Naive thymus-derived CD4-positive, alpha-beta T cell (primary cell): ENCODE measurements at regions not wholly inside any gene's neighbourhood (a gene's known extent, or its start where the extent isn't known, plus 50 kb on each side); places are given as distances from the start of the nearest gene placed in this dataset.

ENCODE experiments used
- ATAC-seq: fragments of 150-1000 bp; cut with Tn5 transposase; 2 replicates; pipeline ENCODE4 v1.10.0; 2021; ENCODE audit warnings: mild to moderate bottlenecking, moderate library complexity
- CTCF ChIA-PET: fragments of 350-600 bp; sonication (Branson Sonifier 250); formaldehyde crosslinking; loops from one replicate; lab custom pipeline; 2021; ENCODE audit warnings: antibody characterized with exemption; lab: Charles Lee
- POLR2A ChIA-PET: fragments of 350-600 bp; sonication (Branson Sonifier 250); formaldehyde crosslinking; loops from one replicate; lab custom pipeline; 2021; ENCODE audit warnings: antibody characterized with exemption, inconsistent platforms; lab: Charles Lee
- DNase-seq, 9 donors: peaks; one replicate each; pipeline versions ENCODE4 v3.0.0 to v3.0.0-alpha.2; 2020 to 2022; ENCODE audit warnings: mixed read lengths in 1 of 9
- H3K27ac ChIP-seq: one replicate; pipeline ENCODE4 v1.7.0; 2013; ENCODE audit warnings: mild to moderate bottlenecking, low read depth, low read length, moderate library complexity
- H3K27me3 ChIP-seq, 2 donors: one replicate each; pipeline ENCODE4 v1.7.0; 2013; ENCODE audit warnings: low read length in 2 of 2, mild to moderate bottlenecking in 2 of 2, moderate library complexity in 2 of 2; ENCODE audit not compliant: control insufficient read depth in 2 of 2, insufficient read depth in 2 of 2
- H3K36me3 ChIP-seq, 3 experiments: 1 replicate in 2 of 3; 2 replicates in 1 of 3; pipeline ENCODE4 v1.7.0; 2013; ENCODE audit warnings: low read length in 3 of 3, mild to moderate bottlenecking in 3 of 3, moderate library complexity in 1 of 3; ENCODE audit not compliant: insufficient read depth in 3 of 3, control insufficient read depth in 2 of 3
- H3K4me1 ChIP-seq, 2 donors: one replicate each; pipeline ENCODE4 v1.7.0; 2013; ENCODE audit warnings: low read length in 2 of 2, mild to moderate bottlenecking in 2 of 2, moderate library complexity in 1 of 2; ENCODE audit not compliant: control insufficient read depth in 2 of 2, insufficient read depth in 2 of 2
- H3K4me3 ChIP-seq: 2 replicates; pipeline ENCODE4 v1.7.0; 2013; ENCODE audit warnings: mild to moderate bottlenecking, low read length
- H3K9me3 ChIP-seq, 3 experiments: 1 replicate in 2 of 3; 2 replicates in 1 of 3; pipeline ENCODE4 v1.7.0; 2013; ENCODE audit warnings: low read length in 3 of 3; ENCODE audit not compliant: control insufficient read depth in 2 of 3
- H3K27ac Mint-ChIP-seq, 9 donors: one replicate each; pipeline ENCODE4 v1.8.0; 2020 to 2022; ENCODE audit warnings: mixed read lengths in 9 of 9, mild to moderate bottlenecking in 8 of 9, moderate library complexity in 5 of 9, inconsistent platforms in 2 of 9
- H3K27me3 Mint-ChIP-seq, 5 donors: one replicate each; pipeline ENCODE4 v1.8.0; 2021 to 2022; ENCODE audit warnings: mixed read lengths in 5 of 5, mild to moderate bottlenecking in 1 of 5
- H3K36me3 Mint-ChIP-seq, 5 donors: one replicate each; pipeline ENCODE4 v1.8.0; 2020 to 2022; ENCODE audit warnings: mixed read lengths in 5 of 5, mild to moderate bottlenecking in 3 of 5, inconsistent platforms in 1 of 5
- H3K4me1 Mint-ChIP-seq, 7 donors: one replicate each; pipeline ENCODE4 v1.8.0; 2020 to 2022; ENCODE audit warnings: mixed read lengths in 7 of 7, mild to moderate bottlenecking in 3 of 7, inconsistent platforms in 1 of 7
- H3K4me3 Mint-ChIP-seq, 10 donors: one replicate each; pipeline ENCODE4 v1.8.0; 2020 to 2022; ENCODE audit warnings: mild to moderate bottlenecking in 10 of 10, mixed read lengths in 10 of 10, moderate library complexity in 6 of 10, inconsistent platforms in 2 of 10
- H3K9me3 Mint-ChIP-seq, 11 donors: one replicate each; pipeline ENCODE4 v1.8.0; 2020 to 2022; ENCODE audit warnings: mixed read lengths in 11 of 11, mild to moderate bottlenecking in 4 of 11, inconsistent platforms in 1 of 11, moderate library complexity in 1 of 11
- intact Hi-C, 2 donors: fragments of 100-400 bp; cut with micrococcal nuclease; formaldehyde crosslinking; loops; one replicate each; pipeline ENCODE4 v1.15.1; 2023

DNA sequence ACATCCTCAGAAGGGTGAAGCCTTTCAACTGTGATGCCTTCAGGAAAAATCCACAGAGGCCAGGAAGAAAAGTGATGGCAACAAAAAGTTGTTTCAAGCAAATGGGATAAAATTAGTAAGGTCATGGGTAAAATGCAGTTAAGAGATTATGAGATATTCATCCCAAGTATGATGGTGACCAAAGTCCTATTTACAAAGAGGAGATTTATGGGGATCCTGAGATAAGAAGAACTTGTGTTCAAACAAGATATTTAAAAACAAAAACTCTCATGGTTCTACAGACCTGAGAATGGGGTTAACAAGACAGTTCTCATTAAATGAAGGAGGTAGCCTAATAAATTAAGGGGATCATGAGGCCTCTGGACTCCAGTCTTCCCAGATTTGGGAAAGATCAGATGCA lies 184.4 kb downstream of the FCRL5 start:
- H3K27ac ChIP-seq: no peak overlapping the region
- no peaks in the 10 kb centered on the region for H3K9me3 ChIP-seq
- Mint-ChIP-seq H3K4me3 (no peak overlapping the region), H3K27ac (no peak overlapping the region), H3K4me1 (no peaks in the 10 kb centered on the region), H3K36me3 (no peaks in the 10 kb centered on the region), H3K9me3 (no peaks in the 10 kb centered on the region), H3K27me3 (peaks cover 0 to 19% (median 15%) of the 10 kb centered on the region in 5 donors)
- intact Hi-C loops: no loop called here
- H3K27me3 ChIP-seq: no peaks in the 10 kb centered on the region
- DNase-seq (no peak), ATAC-seq (no peak)
- no peaks in the 10 kb centered on the region for H3K36me3 ChIP-seq
- no peaks in the 10 kb centered on the region for H3K4me1 ChIP-seq
- CTCF ChIA-PET: no interaction called here
- no peak overlapping the region for H3K4me3 ChIP-seq
- POLR2A ChIA-PET: no interaction called here

DNA sequence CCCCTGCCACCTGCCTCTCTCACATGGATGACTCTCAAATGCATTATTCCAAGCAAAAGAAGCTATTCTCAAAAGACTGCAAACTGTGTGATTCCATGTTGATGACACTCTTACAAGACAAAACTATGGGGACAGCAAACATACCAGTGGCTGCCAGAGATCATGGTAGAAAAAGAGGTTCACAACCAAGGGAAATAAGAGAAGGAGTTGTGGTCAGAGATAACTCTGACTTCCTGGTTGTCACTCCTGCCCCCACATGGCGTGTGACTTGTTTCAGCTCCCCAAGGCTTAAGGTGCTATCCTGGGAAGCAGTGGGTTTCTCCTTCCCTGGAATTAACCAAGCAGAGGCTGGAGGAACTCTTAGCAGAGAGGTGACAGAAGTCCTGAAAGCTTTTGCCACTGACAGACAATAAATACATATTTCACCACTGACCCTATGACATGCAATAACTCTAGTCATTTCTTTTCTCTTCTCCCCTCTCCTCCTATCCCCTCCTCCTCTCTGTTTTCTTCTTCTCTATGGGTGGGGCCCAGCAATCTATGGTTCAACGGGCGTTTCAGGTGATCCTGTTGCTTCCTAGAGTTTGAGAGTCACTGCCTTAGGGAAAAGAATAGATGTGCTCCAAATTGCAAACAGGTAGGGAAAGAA lies 185.1 kb downstream of the FCRL5 start:
- no peaks in the 10 kb centered on the region for H3K9me3 ChIP-seq
- ATAC-seq (no peak), DNase-seq (no peak)
- Mint-ChIP-seq H3K9me3 (no peaks in the 10 kb centered on the region), H3K4me3 (no peak overlapping the region), H3K4me1 (no peaks in the 10 kb centered on the region), H3K27me3 (peaks cover 0 to 16% (median 13%) of the 10 kb centered on the region in 5 donors), H3K27ac (no peak overlapping the region), H3K36me3 (no peaks in the 10 kb centered on the region)
- no peak overlapping the region for H3K4me3 ChIP-seq
- POLR2A ChIA-PET: no interaction called here
- H3K36me3 ChIP-seq: no peaks in the 10 kb centered on the region
- no peak overlapping the region for H3K27ac ChIP-seq
- H3K4me1 ChIP-seq: no peaks in the 10 kb centered on the region
- no peaks in the 10 kb centered on the region for H3K27me3 ChIP-seq
- intact Hi-C loops: no loop called here
- CTCF ChIA-PET: no interaction called here

DNA sequence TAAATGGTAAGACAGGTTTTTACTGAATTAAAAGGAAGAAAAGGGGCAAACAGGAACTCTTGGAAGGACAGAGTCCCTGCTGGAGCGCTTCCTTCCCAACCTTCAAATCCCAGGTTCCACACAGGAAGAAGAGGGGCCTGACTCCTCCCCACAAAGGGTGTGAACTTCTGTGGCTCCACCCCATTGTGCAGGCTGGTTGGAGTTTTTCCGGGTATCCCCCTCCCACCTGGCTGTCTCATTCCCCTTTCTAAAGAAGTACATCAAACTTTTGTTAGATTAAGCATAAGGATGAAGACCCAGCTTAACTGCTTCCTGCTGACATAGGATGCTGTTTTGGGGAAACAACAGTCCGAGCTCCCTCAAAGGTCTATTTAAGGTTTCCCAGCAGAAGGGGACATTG lies 187.7 kb downstream of the FCRL5 start:
- Histone ChIP-seq H3K36me3 (no peaks in the 10 kb centered on the region), H3K4me1 (no peaks in the 10 kb centered on the region), H3K27me3 (no peaks in the 10 kb centered on the region), H3K9me3 (no peaks in the 10 kb centered on the region), H3K4me3 (no peak overlapping the region), H3K27ac (no peak overlapping the region)
- no peak for DNase-seq
- ChIA-PET CTCF (no interaction called here), POLR2A (no interaction called here)
- Mint-ChIP-seq H3K27ac (no peak overlapping the region), H3K4me3 (no peak overlapping the region), H3K9me3 (no peaks in the 10 kb centered on the region), H3K4me1 (no peaks in the 10 kb centered on the region), H3K27me3 (peaks cover 3 to 24% (median 8%) of the 10 kb centered on the region in 5 donors), H3K36me3 (no peaks in the 10 kb centered on the region)
- ATAC-seq: no peak
- intact Hi-C loops: no loop called here

DNA sequence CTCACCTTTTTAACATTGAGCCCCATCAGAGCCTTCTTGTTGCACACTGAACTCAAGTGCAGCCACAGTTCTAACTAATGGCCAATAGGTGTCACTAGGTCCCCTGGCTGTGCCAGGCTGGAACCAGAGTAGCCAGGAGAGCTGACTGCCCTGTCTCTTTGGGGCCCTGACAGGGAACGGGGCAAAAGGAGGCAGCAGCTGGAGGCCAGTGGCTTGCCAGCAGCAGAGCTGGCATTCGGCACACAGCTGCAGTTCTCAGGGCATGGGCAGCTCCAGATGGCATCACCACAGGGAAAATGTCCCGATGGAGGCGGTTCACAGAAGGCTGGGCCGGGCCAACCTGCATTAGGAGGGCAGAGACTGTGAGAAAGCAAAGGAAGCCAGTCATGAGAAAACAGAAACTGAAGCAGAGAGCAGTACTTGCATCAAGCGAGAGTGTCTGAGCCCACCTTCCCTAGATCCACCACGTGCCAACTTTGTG lies 188.6 kb downstream of the FCRL5 start:
- intact Hi-C loops: no loop called here
- H3K4me3 Mint-ChIP-seq: no peak overlapping the region
- no peaks in the 10 kb centered on the region for H3K4me1 Mint-ChIP-seq
- no peak overlapping the region for H3K27ac Mint-ChIP-seq
- ChIA-PET CTCF (no interaction called here), POLR2A (interaction anchor here (0.7 kb wide), 1 partner anchor 778 kb away, joined by 3 read pairs; no protein-coding TSS in a partner anchor)
- H3K27ac ChIP-seq: no peak overlapping the region
- no peaks in the 10 kb centered on the region for H3K36me3 ChIP-seq
- H3K4me3 ChIP-seq: no peak overlapping the region
- no peaks in the 10 kb centered on the region for H3K9me3 Mint-ChIP-seq
- no peak for DNase-seq
- H3K4me1 ChIP-seq: no peaks in the 10 kb centered on the region
- H3K9me3 ChIP-seq: no peaks in the 10 kb centered on the region
- peaks cover 3 to 20% (median 9%) of the 10 kb centered on the region in 5 donors for H3K27me3 Mint-ChIP-seq
- peak; percentile 54 for ATAC-seq
- H3K36me3 Mint-ChIP-seq: no peaks in the 10 kb centered on the region
- H3K27me3 ChIP-seq: no peaks in the 10 kb centered on the region

DNA sequence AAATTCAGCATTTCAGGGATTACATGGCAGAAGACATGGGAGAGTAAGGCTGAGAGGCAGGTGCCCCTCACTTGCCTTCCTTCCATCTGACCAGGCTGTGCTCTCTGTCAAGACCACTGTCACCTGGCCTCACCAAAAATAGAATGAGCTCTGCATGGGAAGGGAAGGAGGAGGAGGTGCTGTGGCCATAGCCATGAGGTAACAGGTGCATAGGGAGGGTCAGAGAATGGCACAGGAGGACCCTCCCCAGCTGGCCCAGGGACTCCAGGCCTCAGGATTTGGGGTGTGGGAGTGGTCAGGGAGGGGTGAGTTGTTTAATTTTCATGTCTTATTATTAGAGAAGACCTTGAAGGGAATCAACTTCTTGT lies 192.3 kb downstream of the FCRL5 start:
- H3K27ac ChIP-seq: no peak overlapping the region
- peaks cover 3 to 18% (median 10%) of the 10 kb centered on the region in 5 donors for H3K27me3 Mint-ChIP-seq
- DNase-seq: no peak
- H3K36me3 ChIP-seq: no peaks in the 10 kb centered on the region
- ATAC-seq: no peak
- no peaks in the 10 kb centered on the region for H3K9me3 Mint-ChIP-seq
- H3K36me3 Mint-ChIP-seq: no peaks in the 10 kb centered on the region
- no peak overlapping the region for H3K27ac Mint-ChIP-seq
- intact Hi-C loops: no loop called here
- no peaks in the 10 kb centered on the region for H3K4me1 ChIP-seq
- CTCF ChIA-PET: no interaction called here
- H3K9me3 ChIP-seq: no peaks in the 10 kb centered on the region
- POLR2A ChIA-PET: no interaction called here
- no peaks in the 10 kb centered on the region for H3K27me3 ChIP-seq
- no peaks in the 10 kb centered on the region for H3K4me1 Mint-ChIP-seq
- no peak overlapping the region for H3K4me3 Mint-ChIP-seq
- H3K4me3 ChIP-seq: no peak overlapping the region

DNA sequence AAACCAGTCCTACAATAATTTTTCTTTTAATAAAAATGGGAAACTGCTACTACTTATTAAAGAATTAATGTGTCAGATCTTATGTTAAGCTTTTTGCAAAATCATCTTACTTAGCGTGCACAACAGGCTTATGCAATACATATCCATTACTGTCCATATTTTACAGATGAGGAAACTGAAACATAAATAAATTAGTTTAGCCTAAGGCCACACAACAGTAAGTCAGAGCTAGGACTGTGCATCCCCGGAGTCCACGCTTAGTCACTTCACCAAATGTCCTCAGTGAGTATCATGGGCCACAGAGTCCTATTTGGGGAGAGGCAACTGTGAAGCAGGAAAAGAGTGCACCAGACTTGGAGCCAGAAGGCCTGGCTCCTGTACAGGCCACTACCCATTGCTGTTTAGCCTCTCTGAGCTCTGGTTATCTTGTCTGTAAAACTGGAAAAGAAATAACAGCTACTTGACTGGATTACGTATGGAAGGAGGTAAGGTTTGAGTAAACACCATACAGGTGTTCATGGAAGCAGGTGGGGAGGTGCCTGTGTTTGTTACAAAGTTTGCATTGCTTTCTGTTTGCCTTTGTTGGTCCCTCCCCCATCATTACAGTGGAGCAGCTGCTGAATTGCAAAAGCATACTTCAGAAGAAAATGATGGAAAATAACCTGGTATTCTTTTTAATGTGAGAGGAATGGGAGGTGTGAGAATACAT lies 192.8 kb downstream of the FCRL5 start:
- CTCF ChIA-PET: no interaction called here
- H3K9me3 Mint-ChIP-seq: no peaks in the 10 kb centered on the region
- H3K4me3 Mint-ChIP-seq: no peak overlapping the region
- no peak overlapping the region for H3K27ac ChIP-seq
- no peaks in the 10 kb centered on the region for H3K36me3 ChIP-seq
- no peaks in the 10 kb centered on the region for H3K27me3 ChIP-seq
- peaks cover 3 to 18% (median 10%) of the 10 kb centered on the region in 5 donors for H3K27me3 Mint-ChIP-seq
- no peaks in the 10 kb centered on the region for H3K36me3 Mint-ChIP-seq
- POLR2A ChIA-PET: no interaction called here
- ATAC-seq: no peak
- no peaks in the 10 kb centered on the region for H3K4me1 ChIP-seq
- intact Hi-C loops: no loop called here
- no peak for DNase-seq
- no peak overlapping the region for H3K4me3 ChIP-seq
- no peaks in the 10 kb centered on the region for H3K9me3 ChIP-seq
- H3K4me1 Mint-ChIP-seq: no peaks in the 10 kb centered on the region
- no peak overlapping the region for H3K27ac Mint-ChIP-seq

DNA sequence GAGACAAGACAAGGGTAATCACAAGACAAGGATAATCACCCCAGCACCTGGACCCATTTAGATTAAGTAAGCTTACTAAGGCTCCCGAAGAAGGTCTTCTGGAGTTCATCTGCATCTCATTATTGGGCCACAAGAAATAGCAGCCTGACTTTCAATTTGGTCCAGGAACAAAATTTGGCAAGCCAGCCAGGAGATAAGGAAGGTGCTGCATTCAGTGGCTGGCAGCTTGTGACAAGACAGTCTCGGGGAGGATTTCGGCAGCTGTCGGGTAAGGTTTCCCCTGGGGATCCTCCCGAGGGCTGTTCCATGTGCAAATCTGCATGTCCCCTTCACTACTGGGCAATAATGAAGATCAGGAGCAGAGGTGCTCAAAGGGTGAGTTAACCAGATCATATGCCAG lies 195.2 kb downstream of the FCRL5 start:
- Histone ChIP-seq H3K27ac (no peak overlapping the region), H3K27me3 (no peaks in the 10 kb centered on the region), H3K4me1 (no peaks in the 10 kb centered on the region), H3K9me3 (no peaks in the 10 kb centered on the region), H3K36me3 (no peaks in the 10 kb centered on the region), H3K4me3 (no peak overlapping the region)
- Mint-ChIP-seq H3K36me3 (no peaks in the 10 kb centered on the region), H3K27me3 (peaks cover 0 to 19% (median 7%) of the 10 kb centered on the region in 5 donors), H3K4me1 (no peaks in the 10 kb centered on the region), H3K27ac (no peak overlapping the region), H3K4me3 (no peak overlapping the region), H3K9me3 (no peaks in the 10 kb centered on the region)
- POLR2A ChIA-PET: no interaction called here
- CTCF ChIA-PET: no interaction called here
- no peak for ATAC-seq
- DNase-seq: no peak
- intact Hi-C loops: no loop called here
